DLD1 (cell line): ENCODE measurements at regions not wholly inside any gene's neighbourhood (a gene's known extent, or its start where the extent isn't known, plus 50 kb on each side); places are given as distances from the start of the nearest gene placed in this dataset.

Source experiments
- in situ Hi-C: cut with HindIII; loops from 2 replicates; pipeline ENCODE4 v1.10.0; 2017; ENCODE audit warnings: low sequenced_read_pairs

- in situ Hi-C loops, result no loop called here
Observed at GRCh38 chr16:79653373-79653891, 52.9 kb upstream of the MAF start.

- in situ Hi-C loops, result no loop called here
Observed at GRCh38 chr16:79651363-79651762, 50.8 kb upstream of the MAF start.
